COR-L47 (cell line): ENCODE measurements at regions not wholly inside any gene's neighbourhood (a gene's known extent, or its start where the extent isn't known, plus 50 kb on each side); places are given as distances from the start of the nearest gene placed in this dataset.
"Not testable (repeated sequence)": the region's sequence is repeated elsewhere in the genome, so short reads cannot be mapped to it uniquely, and the experiment has no call there.

Experiments
- DNase-seq: peaks from one replicate; lab custom pipeline; 2025; lab: John Stamatoyannopoulos, UW

GRCh38 chr1:60914982-60915381 lies 167.4 kb upstream of the NFIA start:
- DNase-seq = no peak

GRCh38 chr1:60913708-60914107 lies 168.7 kb upstream of the NFIA start:
- DNase-seq = not testable (repeated sequence)

- DNase-seq = no peak
Measured at GRCh38 chr1:60913039-60913438, 169.3 kb upstream of the NFIA start.

DNA sequence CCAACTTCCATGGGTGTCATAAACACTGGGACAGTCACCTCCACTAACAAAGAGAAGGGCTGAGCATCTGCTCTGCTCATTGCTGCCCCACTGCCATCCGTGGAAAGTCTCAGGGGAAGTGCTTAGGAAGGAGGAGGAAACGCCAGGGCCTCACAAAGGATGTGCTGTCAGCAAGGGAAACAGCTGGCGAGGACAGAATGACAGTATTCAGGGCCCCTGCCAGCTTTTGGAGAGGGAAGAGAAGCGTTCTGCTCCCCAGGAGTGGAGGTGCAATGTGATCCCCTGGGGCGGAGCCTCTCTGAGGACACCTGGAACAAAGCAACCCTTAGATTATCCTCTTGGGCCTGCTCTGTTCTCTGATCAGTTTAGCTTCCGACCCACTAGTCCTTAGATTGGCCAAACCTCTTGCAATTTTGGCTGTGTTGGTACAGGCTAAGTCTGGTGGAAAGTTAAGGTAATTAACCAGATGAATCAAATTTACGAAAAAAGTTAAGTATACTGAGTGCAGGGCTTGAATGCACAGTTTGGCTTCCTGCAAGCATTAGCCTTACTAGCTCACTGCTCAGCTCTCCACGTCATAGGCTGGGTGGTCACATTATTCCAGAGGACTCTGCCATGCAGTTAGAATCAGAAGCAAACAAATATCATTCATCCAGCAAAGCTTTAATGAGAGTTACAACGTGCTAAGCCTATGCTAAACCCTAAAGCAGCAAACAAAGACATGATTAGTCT lies 170.2 kb upstream of the NFIA start:
- peak; percentile 69 for DNase-seq

- no peak for DNase-seq
Measured at GRCh38 chr1:60908159-60908558, 174.2 kb upstream of the NFIA start.

GRCh38 chr1:60906526-60906925 lies 175.8 kb upstream of the NFIA start:
- no peak for DNase-seq

DNA sequence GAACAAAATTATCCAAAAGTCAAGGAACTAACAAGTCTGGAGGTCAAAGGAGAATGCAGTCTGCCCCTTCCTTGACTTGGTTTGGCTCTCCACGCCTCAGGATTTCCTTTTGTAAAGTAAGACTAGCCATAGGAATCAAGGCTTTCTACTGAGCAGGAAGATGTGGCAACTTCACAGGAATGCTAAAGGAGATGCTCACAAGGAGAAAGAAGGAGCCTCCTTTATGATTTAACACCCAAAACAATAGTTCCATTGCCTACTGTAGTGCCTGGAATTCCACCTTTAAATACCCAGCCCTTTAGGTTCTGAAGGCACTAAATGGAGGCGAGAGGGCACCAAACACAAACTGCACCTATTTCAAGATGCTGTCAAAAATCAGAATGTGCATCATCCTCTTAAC lies 176.3 kb upstream of the NFIA start:
- no peak for DNase-seq

GRCh38 chr1:60904099-60904851 lies 178.1 kb upstream of the NFIA start:
- DNase-seq = no peak

- DNase-seq = no peak
Measured at GRCh38 chr1:60903591-60903990, 178.8 kb upstream of the NFIA start.

DNA sequence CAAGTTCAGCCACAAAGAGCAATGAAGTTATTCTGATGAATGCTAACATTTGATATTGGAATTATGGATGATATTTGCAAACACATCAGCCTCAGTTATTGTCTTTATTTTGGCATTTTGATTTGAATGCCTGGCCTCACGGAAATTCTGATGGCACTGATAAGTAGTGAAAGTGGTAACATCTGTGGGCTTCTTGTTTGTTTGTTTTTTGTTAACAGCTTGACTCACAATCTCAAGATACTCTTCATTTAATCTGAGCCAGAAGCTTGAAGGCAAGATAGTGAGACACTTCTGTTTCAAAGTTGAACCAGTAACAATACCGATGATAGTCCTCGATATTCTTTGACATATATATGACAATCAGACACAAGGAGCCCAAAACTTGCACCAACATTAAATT lies 182.9 kb upstream of the NFIA start:
- DNase-seq = no peak

DNA sequence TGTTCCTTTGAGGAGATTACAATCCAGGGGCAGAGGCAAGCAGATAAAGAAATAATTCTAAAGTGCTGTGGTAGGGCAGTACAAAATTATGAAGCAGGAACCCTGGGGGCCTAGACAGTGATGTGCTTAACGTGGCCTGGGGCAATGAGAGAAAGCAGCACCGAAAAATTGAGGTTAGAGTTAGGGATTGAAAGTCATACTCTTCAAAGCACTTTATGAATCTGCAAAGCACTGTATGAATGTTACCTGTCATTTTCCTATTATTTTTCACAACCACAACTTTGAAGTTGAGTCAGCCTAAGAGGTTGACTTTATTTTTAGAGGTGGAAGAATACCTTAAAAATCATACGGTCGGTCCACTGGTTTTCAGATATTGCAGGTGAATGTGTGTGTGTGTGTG lies 183.4 kb upstream of the NFIA start:
- DNase-seq = no peak

DNA sequence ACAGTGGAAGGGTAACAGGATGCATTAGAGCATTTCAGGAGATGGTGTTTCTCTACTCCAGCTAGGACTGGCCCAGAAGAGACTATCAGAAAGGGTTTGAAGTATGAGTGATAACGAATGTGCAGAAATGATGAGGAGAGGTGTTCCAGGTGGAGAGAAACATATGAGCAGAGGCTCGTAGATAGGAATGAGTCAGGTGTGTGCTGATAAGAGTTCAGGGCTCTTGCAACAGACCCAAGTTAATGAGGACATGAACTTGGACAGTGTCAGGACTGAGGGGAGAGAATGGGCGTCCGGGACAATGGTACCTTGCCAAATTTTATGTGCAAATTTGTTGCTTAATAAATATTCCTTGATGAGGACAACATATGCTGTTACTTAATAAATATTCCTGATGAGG lies 183.9 kb upstream of the NFIA start:
- DNase-seq = no peak

- DNase-seq = no peak
Measured at GRCh38 chr1:60896701-60897363, 185.5 kb upstream of the NFIA start.

DNA sequence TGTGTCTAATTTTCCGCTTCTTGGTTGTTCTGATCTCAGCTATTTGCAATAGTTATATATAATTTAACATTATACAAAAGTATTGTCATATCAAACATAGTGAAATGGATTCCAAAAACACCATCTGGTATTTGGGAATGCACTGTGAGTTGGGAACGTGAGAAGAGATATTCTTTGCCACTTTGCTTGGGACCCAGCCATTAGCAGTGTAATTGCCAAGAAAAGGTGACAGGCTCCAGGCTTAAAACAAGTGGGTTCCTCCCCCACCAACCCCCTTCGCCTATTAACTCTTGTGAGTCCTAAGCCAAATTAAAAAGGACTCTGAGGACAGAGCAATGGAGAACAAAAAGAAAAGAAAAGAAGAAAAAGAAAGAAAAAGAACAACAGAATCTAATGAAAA lies 186.7 kb upstream of the NFIA start:
- no peak for DNase-seq

DNA sequence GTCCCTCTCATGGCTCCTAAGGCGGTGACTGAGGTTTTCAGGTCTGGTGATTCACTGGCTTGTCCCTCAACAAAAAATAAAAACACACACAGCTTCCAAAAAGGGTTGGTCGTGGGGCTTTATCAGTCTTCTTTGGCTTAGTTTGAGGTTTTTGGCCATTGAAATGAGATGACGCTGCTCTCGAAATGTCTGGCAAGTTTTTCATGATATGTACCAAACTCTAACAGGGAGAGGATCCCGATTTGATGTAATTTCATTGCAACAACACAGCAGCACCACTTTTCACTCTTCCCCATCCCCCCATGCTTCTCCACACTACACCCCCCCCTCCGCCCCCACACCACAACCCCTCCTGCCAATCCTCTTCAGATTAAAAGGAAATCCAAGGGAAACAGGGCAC lies 187.1 kb upstream of the NFIA start:
- DNase-seq = no peak

DNA sequence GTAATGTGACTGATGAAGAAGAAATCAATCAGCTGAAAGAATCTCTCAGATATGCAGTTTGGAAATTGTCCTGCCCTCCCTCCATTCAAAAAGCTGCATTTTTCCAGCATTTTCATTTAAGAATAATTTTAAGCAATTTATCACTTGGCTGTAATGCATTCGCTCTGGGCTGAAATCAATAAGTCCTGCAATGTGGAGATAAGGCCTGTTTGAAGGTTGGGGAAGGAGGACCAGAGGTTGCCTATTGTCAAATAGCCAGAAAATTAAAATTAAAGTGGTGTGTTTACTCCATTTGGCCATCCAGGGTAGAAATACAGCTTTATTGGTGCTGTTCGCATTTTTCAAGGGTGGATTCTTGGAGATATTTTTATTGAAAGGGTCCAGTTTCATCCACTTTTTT lies 187.6 kb upstream of the NFIA start:
- no peak for DNase-seq

GRCh38 chr1:60894130-60894529 lies 188.2 kb upstream of the NFIA start:
- DNase-seq = peak; percentile 53

- no peak for DNase-seq
Measured at GRCh38 chr1:60893136-60893930, 189.0 kb upstream of the NFIA start.

DNA sequence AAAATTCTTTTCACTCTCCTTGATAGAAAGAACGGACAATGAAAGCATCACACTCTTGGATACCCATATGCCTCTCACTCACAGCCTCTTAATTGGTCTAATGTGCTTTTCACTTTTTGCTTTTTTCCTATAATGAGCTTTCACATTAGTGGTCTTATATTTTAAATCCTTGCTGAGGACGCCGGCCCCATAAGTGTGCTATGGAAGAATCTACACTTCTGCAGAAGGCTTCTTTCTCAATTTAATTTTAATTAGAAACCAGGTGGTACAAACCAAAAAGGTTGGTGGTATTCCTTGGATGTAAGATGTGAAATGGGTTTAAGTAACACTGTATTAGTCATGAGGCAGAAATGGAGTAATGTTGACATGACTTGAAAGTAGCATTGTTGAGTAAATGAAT lies 190.6 kb upstream of the NFIA start:
- DNase-seq = no peak

- DNase-seq = no peak
Measured at GRCh38 chr1:60891281-60891680, 191.1 kb upstream of the NFIA start.

GRCh38 chr1:60890664-60891063 lies 191.7 kb upstream of the NFIA start:
- DNase-seq = no peak

GRCh38 chr1:60889709-60890108 lies 192.7 kb upstream of the NFIA start:
- DNase-seq = no peak
